Astrocyte of the spinal cord (primary cell): ENCODE measurements at regions not wholly inside any gene's neighbourhood (a gene's known extent, or its start where the extent isn't known, plus 50 kb on each side); places are given as distances from the start of the nearest gene placed in this dataset.
"Not testable (repeated sequence)": the region's sequence is repeated elsewhere in the genome, so short reads cannot be mapped to it uniquely, and the experiment has no call there.

Source experiments
- DNase-seq: peaks from one replicate; pipeline ENCODE4 v3.0.0; 2011; ENCODE audit warnings: low read depth, low spot score
- H3K4me3 ChIP-seq: 2 replicates; pipeline ENCODE4 v1.5.1; 2011; ENCODE audit warnings: low read depth, mild to moderate bottlenecking, low read length, moderate library complexity
- CTCF ChIP-seq: IDR thresholded peaks from 2 replicates; pipeline ENCODE4 v1.5.1; 2012; ENCODE audit warnings: low read depth, mild to moderate bottlenecking, low read length, inconsistent platforms
- in situ Hi-C: cut with HindIII; loops from 2 replicates; pipeline ENCODE4 v1.10.0; 2017; ENCODE audit warnings: low sequenced_read_pairs

GRCh38 chr14:43411841-43412240 lies 1095.2 kb downstream of the FSCB start:
- TF ChIP-seq CTCF = no peak
- H3K4me3 ChIP-seq = no peak overlapping the region
- DNase-seq = no peak
- in situ Hi-C loops = no loop called here

GRCh38 chr14:43410631-43411030 lies 1096.5 kb downstream of the FSCB start:
- no peak for DNase-seq
- no peak for TF ChIP-seq CTCF
- in situ Hi-C loops = no loop called here
- H3K4me3 ChIP-seq = no peak overlapping the region

- DNase-seq = no peak
- in situ Hi-C loops = no loop called here
- TF ChIP-seq CTCF = no peak
- no peak overlapping the region for H3K4me3 ChIP-seq
These were observed 1098.6 kb downstream of the FSCB start for GRCh38 chr14:43408472-43408871.

GRCh38 chr14:43407706-43408105 lies 1099.4 kb downstream of the FSCB start:
- no peak overlapping the region for H3K4me3 ChIP-seq
- DNase-seq = no peak
- in situ Hi-C loops = no loop called here
- no peak for TF ChIP-seq CTCF

- no peak for DNase-seq
- no peak overlapping the region for H3K4me3 ChIP-seq
- in situ Hi-C loops = no loop called here
- no peak for TF ChIP-seq CTCF
These were observed 1100.2 kb downstream of the FSCB start for GRCh38 chr14:43406931-43407330.

- no peak overlapping the region for H3K4me3 ChIP-seq
- TF ChIP-seq CTCF = no peak
- DNase-seq = no peak
- in situ Hi-C loops = no loop called here
These were observed 1107.8 kb downstream of the FSCB start for GRCh38 chr14:43399289-43399688.

GRCh38 chr14:43370565-43370896 lies 1136.6 kb downstream of the FSCB start:
- in situ Hi-C loops, H3K4me3 ChIP-seq, DNase-seq: not testable (repeated sequence)
